ENCODE measurements at regions not wholly inside any gene's neighbourhood (a gene's known extent, or its start where the extent isn't known, plus 50 kb on each side); places are given as distances from the start of the nearest gene placed in this dataset.

GRCh38 chr13:62093984-62094780, 678.5 kb upstream of the PCDH20 start:
- TF ChIP-seq, protein P1, sequence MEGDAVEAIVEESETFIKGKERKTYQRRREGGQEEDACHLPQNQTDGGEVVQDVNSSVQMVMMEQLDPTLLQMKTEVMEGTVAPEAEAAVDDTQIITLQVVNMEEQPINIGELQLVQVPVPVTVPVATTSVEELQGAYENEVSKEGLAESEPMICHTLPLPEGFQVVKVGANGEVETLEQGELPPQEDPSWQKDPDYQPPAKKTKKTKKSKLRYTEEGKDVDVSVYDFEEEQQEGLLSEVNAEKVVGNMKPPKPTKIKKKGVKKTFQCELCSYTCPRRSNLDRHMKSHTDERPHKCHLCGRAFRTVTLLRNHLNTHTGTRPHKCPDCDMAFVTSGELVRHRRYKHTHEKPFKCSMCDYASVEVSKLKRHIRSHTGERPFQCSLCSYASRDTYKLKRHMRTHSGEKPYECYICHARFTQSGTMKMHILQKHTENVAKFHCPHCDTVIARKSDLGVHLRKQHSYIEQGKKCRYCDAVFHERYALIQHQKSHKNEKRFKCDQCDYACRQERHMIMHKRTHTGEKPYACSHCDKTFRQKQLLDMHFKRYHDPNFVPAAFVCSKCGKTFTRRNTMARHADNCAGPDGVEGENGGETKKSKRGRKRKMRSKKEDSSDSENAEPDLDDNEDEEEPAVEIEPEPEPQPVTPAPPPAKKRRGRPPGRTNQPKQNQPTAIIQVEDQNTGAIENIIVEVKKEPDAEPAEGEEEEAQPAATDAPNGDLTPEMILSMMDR (IDR thresholded peaks at IDR 0.05; ENCODE audit: insufficient read depth, low read length, poor library complexity, severe bottlenecking), result no peak
- no peak for TF ChIP-seq EZH2phosphoT487 (conservative IDR thresholded peaks at IDR 0.05; ENCODE audit: low read length)

All from SU-DHL-6 (cell line).